ENCODE measurements at regions not wholly inside any gene's neighbourhood (a gene's known extent, or its start where the extent isn't known, plus 50 kb on each side); places are given as distances from the start of the nearest gene placed in this dataset.
A peak's percentile ranks its signal among the peaks of the same experiment; 100 is the strongest.

GRCh38 chr12:100724071-100724470 is 70.5 kb upstream of the ANO4 start:
- TF ChIP-seq MAX (IDR thresholded peaks at IDR 0.05; ENCODE audit: low read depth, low read length) (no peak), POLR2A (IDR thresholded peaks at IDR 0.05; ENCODE audit: extremely low read depth, insufficient read length) (no peak), MYC (IDR thresholded peaks at IDR 0.05; ENCODE audit: low read depth, low read length) (no peak)
- TF ChIP-seq, protein P1, sequence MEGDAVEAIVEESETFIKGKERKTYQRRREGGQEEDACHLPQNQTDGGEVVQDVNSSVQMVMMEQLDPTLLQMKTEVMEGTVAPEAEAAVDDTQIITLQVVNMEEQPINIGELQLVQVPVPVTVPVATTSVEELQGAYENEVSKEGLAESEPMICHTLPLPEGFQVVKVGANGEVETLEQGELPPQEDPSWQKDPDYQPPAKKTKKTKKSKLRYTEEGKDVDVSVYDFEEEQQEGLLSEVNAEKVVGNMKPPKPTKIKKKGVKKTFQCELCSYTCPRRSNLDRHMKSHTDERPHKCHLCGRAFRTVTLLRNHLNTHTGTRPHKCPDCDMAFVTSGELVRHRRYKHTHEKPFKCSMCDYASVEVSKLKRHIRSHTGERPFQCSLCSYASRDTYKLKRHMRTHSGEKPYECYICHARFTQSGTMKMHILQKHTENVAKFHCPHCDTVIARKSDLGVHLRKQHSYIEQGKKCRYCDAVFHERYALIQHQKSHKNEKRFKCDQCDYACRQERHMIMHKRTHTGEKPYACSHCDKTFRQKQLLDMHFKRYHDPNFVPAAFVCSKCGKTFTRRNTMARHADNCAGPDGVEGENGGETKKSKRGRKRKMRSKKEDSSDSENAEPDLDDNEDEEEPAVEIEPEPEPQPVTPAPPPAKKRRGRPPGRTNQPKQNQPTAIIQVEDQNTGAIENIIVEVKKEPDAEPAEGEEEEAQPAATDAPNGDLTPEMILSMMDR (IDR thresholded peaks at IDR 0.05; ENCODE audit: low read depth, low read length) = no peak
- H3K4me3 ChIP-seq (ENCODE audit: low read depth, low read length) = no peak overlapping the region
- no peak for DNase-seq (ENCODE audit: low read depth)

DNA sequence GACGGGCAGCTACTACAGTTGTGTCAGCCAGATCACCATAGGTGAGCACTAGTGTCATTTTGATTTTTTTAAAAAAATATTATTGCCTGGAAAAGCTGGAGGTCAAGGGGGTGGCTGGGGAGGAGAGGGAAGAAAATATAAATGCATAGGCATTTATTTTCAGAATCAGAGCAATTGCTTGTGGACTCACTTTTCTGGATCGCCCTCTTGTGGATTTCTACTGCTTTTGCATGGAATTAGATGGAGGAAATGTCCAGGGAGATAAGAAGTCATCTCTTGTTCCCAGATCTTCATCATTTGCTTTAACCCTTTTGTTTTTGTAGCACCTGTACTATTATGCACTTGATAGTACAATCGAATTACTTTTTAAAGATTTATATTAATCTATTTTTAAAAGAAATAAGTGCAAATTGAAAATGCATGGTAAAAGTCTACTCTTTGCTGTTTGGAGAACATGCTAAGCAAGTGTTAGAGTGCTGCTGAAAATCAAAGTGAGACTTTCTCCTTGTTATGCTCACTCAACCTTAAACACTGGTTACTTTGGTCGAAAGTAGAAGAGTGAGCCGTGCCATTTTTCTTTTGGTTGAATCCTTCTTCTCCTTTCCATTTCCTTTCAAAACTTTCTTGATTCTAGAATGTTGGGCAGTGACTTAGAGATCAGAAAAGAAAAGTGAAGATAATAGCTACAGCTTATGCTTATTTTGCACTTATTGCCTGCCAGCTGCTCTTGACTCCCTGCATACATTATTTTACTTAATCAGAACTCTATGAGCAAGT is 60.6 kb upstream of the ANO4 start:
- peak; percentile 28 for DNase-seq (ENCODE audit: low read depth)
- TF ChIP-seq, protein P1 (IDR thresholded peaks at IDR 0.05; ENCODE audit: low read depth, low read length) = peak; percentile 55
- no peak for TF ChIP-seq POLR2A (IDR thresholded peaks at IDR 0.05; ENCODE audit: extremely low read depth, insufficient read length)
- no peak overlapping the region for H3K4me3 ChIP-seq (ENCODE audit: low read depth, low read length)

GRCh38 chr12:100737168-100737567 is 57.4 kb upstream of the ANO4 start:
- H3K4me3 ChIP-seq (ENCODE audit: low read depth, low read length) = no peak overlapping the region
- TF ChIP-seq MAX (IDR thresholded peaks at IDR 0.05; ENCODE audit: low read depth, low read length) (no peak), POLR2A (IDR thresholded peaks at IDR 0.05; ENCODE audit: extremely low read depth, insufficient read length) (no peak), MYC (IDR thresholded peaks at IDR 0.05; ENCODE audit: low read depth, low read length) (no peak)
- TF ChIP-seq, protein P1 (IDR thresholded peaks at IDR 0.05; ENCODE audit: low read depth, low read length) = no peak
- DNase-seq (ENCODE audit: low read depth) = no peak

DNA sequence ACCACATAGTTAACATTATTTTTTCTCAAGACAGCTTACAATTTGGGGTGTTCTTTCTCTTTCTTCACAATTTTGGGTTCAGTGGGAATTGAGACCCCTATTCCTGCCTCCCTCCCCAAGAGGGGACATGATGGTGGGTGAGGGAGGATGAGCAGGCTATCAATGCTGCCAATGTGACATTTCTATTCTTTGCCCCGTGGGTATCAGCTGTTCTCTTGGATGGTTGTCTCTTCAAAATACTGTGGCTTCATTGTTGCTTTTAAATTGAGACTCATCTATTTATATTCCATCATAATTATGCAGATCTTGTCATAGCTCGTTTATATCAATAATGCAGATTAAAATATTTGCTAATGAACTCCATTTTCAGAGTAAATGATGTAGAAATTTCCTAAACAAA is 56.5 kb upstream of the ANO4 start:
- TF ChIP-seq MAX (IDR thresholded peaks at IDR 0.05; ENCODE audit: low read depth, low read length) = no peak
- TF ChIP-seq MYC (IDR thresholded peaks at IDR 0.05; ENCODE audit: low read depth, low read length) = no peak
- no peak for TF ChIP-seq POLR2A (IDR thresholded peaks at IDR 0.05; ENCODE audit: extremely low read depth, insufficient read length)
- TF ChIP-seq, protein P1 (IDR thresholded peaks at IDR 0.05; ENCODE audit: low read depth, low read length) = no peak
- DNase-seq (ENCODE audit: low read depth) = no peak
- no peak overlapping the region for H3K4me3 ChIP-seq (ENCODE audit: low read depth, low read length)

GRCh38 chr12:100741084-100741711 is 53.4 kb upstream of the ANO4 start:
- H3K4me3 ChIP-seq (ENCODE audit: low read depth, low read length) = no peak overlapping the region
- peak; percentile 39 for DNase-seq (ENCODE audit: low read depth)
- TF ChIP-seq MYC (IDR thresholded peaks at IDR 0.05; ENCODE audit: low read depth, low read length) = no peak
- TF ChIP-seq, protein P1 (IDR thresholded peaks at IDR 0.05; ENCODE audit: low read depth, low read length) = peak; percentile 81
